Heart left ventricle (tissue), 16 donors: ENCODE measurements at regions not wholly inside any gene's neighbourhood (a gene's known extent, or its start where the extent isn't known, plus 50 kb on each side); places are given as distances from the start of the nearest gene placed in this dataset.

ENCODE experiments used
- ATAC-seq, 4 donors: fragments of 200-7000 bp; cut with Tn5 transposase; one replicate each; pipeline ENCODE4 v1.9.1; 2020 to 2022; ENCODE audit warnings: moderate library complexity in 4 of 4, mild to moderate bottlenecking in 3 of 4, moderate number of reproducible peaks in 1 of 4
- DNase-seq, 5 donors: peaks; one replicate each; pipeline ENCODE4 v3.0.0-alpha.2; 2020
- H3K27ac ChIP-seq, 12 donors: fragments of 200-600 bp; sonication (generic) in 4 of 12; one replicate each; pipeline versions ENCODE4 v1.5.0 to v1.8.0; 2016 to 2022; ENCODE audit warnings: mild to moderate bottlenecking in 2 of 12
- H3K27me3 ChIP-seq, 9 donors: fragments of 200-600 bp; sonication (generic) in 2 of 9; one replicate each; pipeline versions ENCODE4 v1.5.1 to v1.8.0; 2016 to 2022; ENCODE audit warnings: mild to moderate bottlenecking in 3 of 9
- H3K36me3 ChIP-seq, 9 donors: fragments of 200-600 bp; sonication (generic) in 2 of 9; one replicate each; pipeline versions ENCODE4 v1.5.0 to v1.8.0; 2018 to 2022; ENCODE audit warnings: mild to moderate bottlenecking in 2 of 9
- H3K4me1 ChIP-seq, 12 donors: fragments of 200-600 bp; sonication (generic) in 4 of 12; one replicate each; pipeline versions ENCODE4 v1.5.0 to v1.8.0; 2016 to 2022; ENCODE audit warnings: mild to moderate bottlenecking in 3 of 12
- H3K4me3 ChIP-seq, 12 donors: fragments of 200-600 bp; sonication (generic) in 4 of 12; one replicate each; pipeline versions ENCODE4 v1.5.0 to v1.8.0; 2017 to 2022; ENCODE audit warnings: mild to moderate bottlenecking in 9 of 12, moderate library complexity in 4 of 12
- H3K9me3 ChIP-seq, 12 donors: fragments of 200-600 bp; sonication (generic) in 4 of 12; one replicate each; pipeline versions ENCODE4 v1.5.0 to v1.8.0; 2016 to 2022; ENCODE audit warnings: mild to moderate bottlenecking in 1 of 12
- CTCF ChIP-seq, 12 donors: fragments of 200-600 bp; sonication (generic) in 4 of 12; IDR thresholded peaks; one replicate each; pipeline versions ENCODE4 v1.5.0 to v1.8.0; 2018 to 2022; ENCODE audit warnings: antibody characterized with exemption in 12 of 12, mild to moderate bottlenecking in 5 of 12
- POLR2A ChIP-seq, 2 donors: fragments of 450-650 bp; IDR thresholded peaks; one replicate each; pipeline ENCODE4 v1.6.1; 2017; ENCODE audit warnings: antibody characterized with exemption in 2 of 2, mild to moderate bottlenecking in 2 of 2, moderate library complexity in 2 of 2
- WGBS, 4 donors: extraction: QIAGEN DNeasy Blood & Tissue Kit in 2 of 4; methylation state at CpG; one replicate each; pipeline versions ENCODE4 v1.1.5 to v1.1.7; 2013 to 2018; 5-methylcytosine and 5-hydroxymethylcytosine counted together
- intact Hi-C, 10 donors: fragments of 100-400 bp; cut with DNase I; formaldehyde crosslinking; loops; one replicate each; pipeline versions ENCODE4 v1.11.1 to v1.14.2; 2022
- donor health status: ischemic (EF 13 %, LVEDD 7.1; RV severe dilation, severe dysfunction).
- donor health status: healthy with polysubstance abuse.
- donor health status: DM: no; HTN: yes; CAD: no.
- donor health status: DM: no; HTN: no; CAD: no.
- donor health status: ischemic (EF 25% LVEDD 6.9; RV normal size, moderate dysfunction).
- donor health status: ischemic (EF 25% LVEDD 5.7; RV mildly dilated, moderate dysfunction).
- donor health status: healthy.
- donor health status: DM: yes; HTN: yes; CAD: no.
- donor health status: ischemic (EF 35%, LVEDD 5.7; RV mildly dilated, moderate dysfunction).
- donor health status: nonischemic (EF 11% LVEDD 7.7; RV severe dilation, severe dysfunction).
- donor health status: DM: yes; HTN: yes; CAD: no.
- donor health status: PGD.
- donor health status: ischemic (EF 29% LVEDD 5.4; RV normal size, mild dysfunction).
- donor health status: nonischemic (EF 23%, LVEDD 6.1; RV moderate dilation, normal function).

- WGBS, 4 donors, result 66 to 70% (median 68%) methylated on average over 6 of the region's 6 CpGs
- Histone ChIP-seq H3K27ac (no peak overlapping the region), H3K9me3 (peaks cover 0 to 3% (median 0%) of the 10 kb centered on the region in 12 donors), H3K27me3 (no peaks in the 10 kb centered on the region), H3K4me3 (no peak overlapping the region), H3K4me1 (no peaks in the 10 kb centered on the region), H3K36me3 (no peaks in the 10 kb centered on the region)
- ATAC-seq, result no peak
- intact Hi-C loops, result no loop called here
- TF ChIP-seq CTCF (IDR thresholded peaks at IDR 0.05), result no peak
- TF ChIP-seq POLR2A (IDR thresholded peaks at IDR 0.05), result no peak
- no peak for DNase-seq
These were observed 478.1 kb downstream of the PLA2G4A start for GRCh38 chr1:187306710-187307415.

- WGBS, 4 donors, result 67 to 81% (median 73%) methylated on average over 3 of the region's 3 CpGs
- Histone ChIP-seq H3K27me3 (no peaks in the 10 kb centered on the region), H3K27ac (no peak overlapping the region), H3K4me3 (no peak overlapping the region), H3K36me3 (no peaks in the 10 kb centered on the region), H3K4me1 (no peaks in the 10 kb centered on the region), H3K9me3 (no peaks in the 10 kb centered on the region)
- ATAC-seq, result no peak
- DNase-seq, result no peak
- TF ChIP-seq CTCF (IDR thresholded peaks at IDR 0.05) (no peak), POLR2A (IDR thresholded peaks at IDR 0.05) (no peak)
- intact Hi-C loops, result no loop called here
These were observed 481.4 kb downstream of the PLA2G4A start for GRCh38 chr1:187310038-187310631.

GRCh38 chr1:187313115-187313514, 484.4 kb downstream of the PLA2G4A start:
- no peak for TF ChIP-seq CTCF (IDR thresholded peaks at IDR 0.05)
- no peak for TF ChIP-seq POLR2A (IDR thresholded peaks at IDR 0.05)
- no peak for DNase-seq
- Histone ChIP-seq H3K36me3 (no peaks in the 10 kb centered on the region), H3K27me3 (no peaks in the 10 kb centered on the region), H3K4me3 (no peak overlapping the region), H3K9me3 (peaks cover 0 to 8% (median 0%) of the 10 kb centered on the region in 12 donors), H3K4me1 (no peaks in the 10 kb centered on the region), H3K27ac (no peak overlapping the region)
- WGBS, 4 donors, result 38 to 49% (median 45%) methylated on average over 2 of the region's 2 CpGs
- no peak for ATAC-seq
- intact Hi-C loops, result no loop called here

- Histone ChIP-seq H3K27me3 (no peaks in the 10 kb centered on the region), H3K9me3 (peaks cover 0 to 7% (median 0%) of the 10 kb centered on the region in 12 donors), H3K27ac (no peak overlapping the region), H3K4me1 (no peaks in the 10 kb centered on the region), H3K36me3 (no peaks in the 10 kb centered on the region), H3K4me3 (no peak overlapping the region)
- DNase-seq (no peak), ATAC-seq (no peak)
- TF ChIP-seq POLR2A (IDR thresholded peaks at IDR 0.05), result no peak
- no peak for TF ChIP-seq CTCF (IDR thresholded peaks at IDR 0.05)
- intact Hi-C loops, result no loop called here
- 83 to 100% (median 95%) methylated on average over 1 of the region's 1 CpG for WGBS, 4 donors
These were observed 497.8 kb downstream of the PLA2G4A start for GRCh38 chr1:187326557-187326956.
